IPS-NIHi11 (cell line): ENCODE measurements at regions not wholly inside any gene's neighbourhood (a gene's known extent, or its start where the extent isn't known, plus 50 kb on each side); places are given as distances from the start of the nearest gene placed in this dataset.
"Not testable (repeated sequence)": the region's sequence is repeated elsewhere in the genome, so short reads cannot be mapped to it uniquely, and the experiment has no call there.

Source experiments
- DNase-seq: peaks from one replicate; pipeline ENCODE4 v3.0.0; 2012; ENCODE audit warnings: mixed read lengths, low spot score

- DNase-seq, result no peak
Observed at GRCh38 chrX:66912417-66912816, 273.5 kb upstream of the EDA2R start.

GRCh38 chrX:66902081-66902480 lies 263.2 kb upstream of the EDA2R start:
- no peak for DNase-seq

- DNase-seq, result no peak
Observed at GRCh38 chrX:66900886-66901285, 262.0 kb upstream of the EDA2R start.

GRCh38 chrX:66892004-66892403 lies 253.1 kb upstream of the EDA2R start:
- no peak for DNase-seq

- DNase-seq, result no peak
Observed at GRCh38 chrX:66889418-66889817, 250.5 kb upstream of the EDA2R start.

GRCh38 chrX:66882101-66882500 lies 243.2 kb upstream of the EDA2R start:
- DNase-seq, result no peak

- DNase-seq, result no peak
Observed at GRCh38 chrX:66876776-66877175, 237.9 kb upstream of the EDA2R start.

GRCh38 chrX:66872771-66873170 lies 233.9 kb upstream of the EDA2R start:
- DNase-seq, result no peak

GRCh38 chrX:66863721-66864120 lies 224.8 kb upstream of the EDA2R start:
- no peak for DNase-seq

GRCh38 chrX:66833426-66833825 lies 194.5 kb upstream of the EDA2R start:
- no peak for DNase-seq

- no peak for DNase-seq
Observed at GRCh38 chrX:66815227-66815626, 176.3 kb upstream of the EDA2R start.

GRCh38 chrX:66794514-66794913 lies 155.6 kb upstream of the EDA2R start:
- not testable (repeated sequence) for DNase-seq

GRCh38 chrX:66766318-66766717 lies 127.4 kb upstream of the EDA2R start:
- no peak for DNase-seq

GRCh38 chrX:66760651-66761050 lies 121.8 kb upstream of the EDA2R start:
- no peak for DNase-seq

- DNase-seq, result no peak
Observed at GRCh38 chrX:66756717-66757116, 117.8 kb upstream of the EDA2R start.

- no peak for DNase-seq
Observed at GRCh38 chrX:66751136-66751782, 112.4 kb upstream of the EDA2R start.

- not testable (repeated sequence) for DNase-seq
Observed at GRCh38 chrX:66744519-66744918, 105.6 kb upstream of the EDA2R start.

- peak; percentile 17 for DNase-seq
Observed at GRCh38 chrX:66731398-66731797, 92.5 kb upstream of the EDA2R start.

GRCh38 chrX:66728818-66729271 lies 90.0 kb upstream of the EDA2R start:
- peak; percentile 43 for DNase-seq

- DNase-seq, result no peak
Observed at GRCh38 chrX:66717926-66718325, 79.0 kb upstream of the EDA2R start.

GRCh38 chrX:66698273-66699204 lies 59.7 kb upstream of the EDA2R start:
- no peak for DNase-seq

- DNase-seq, result not testable (repeated sequence)
Observed at GRCh38 chrX:66692512-66692911, 53.6 kb upstream of the EDA2R start.
